ENCODE measurements at regions not wholly inside any gene's neighbourhood (a gene's known extent, or its start where the extent isn't known, plus 50 kb on each side); places are given as distances from the start of the nearest gene placed in this dataset.

DNA sequence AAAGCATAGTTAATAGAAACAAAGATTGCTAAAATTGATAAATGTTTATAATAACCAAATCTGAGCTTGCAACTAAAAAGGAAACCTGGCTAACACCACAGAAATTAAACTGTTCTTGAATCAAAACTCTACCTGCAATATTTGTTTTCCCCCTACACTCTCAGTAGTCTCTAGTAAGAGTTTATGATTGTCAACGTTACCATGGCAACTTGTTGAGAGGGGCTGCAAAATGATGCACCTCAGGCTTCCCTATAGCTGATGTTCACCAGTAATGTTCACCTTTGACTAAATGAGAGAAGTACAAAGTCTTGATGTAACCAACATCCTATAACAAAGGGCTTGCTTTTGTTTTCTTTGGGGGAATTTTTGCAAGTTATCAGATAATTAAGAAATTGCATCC is 101.1 kb upstream of the FHIT start:
- TF ChIP-seq, protein P1, sequence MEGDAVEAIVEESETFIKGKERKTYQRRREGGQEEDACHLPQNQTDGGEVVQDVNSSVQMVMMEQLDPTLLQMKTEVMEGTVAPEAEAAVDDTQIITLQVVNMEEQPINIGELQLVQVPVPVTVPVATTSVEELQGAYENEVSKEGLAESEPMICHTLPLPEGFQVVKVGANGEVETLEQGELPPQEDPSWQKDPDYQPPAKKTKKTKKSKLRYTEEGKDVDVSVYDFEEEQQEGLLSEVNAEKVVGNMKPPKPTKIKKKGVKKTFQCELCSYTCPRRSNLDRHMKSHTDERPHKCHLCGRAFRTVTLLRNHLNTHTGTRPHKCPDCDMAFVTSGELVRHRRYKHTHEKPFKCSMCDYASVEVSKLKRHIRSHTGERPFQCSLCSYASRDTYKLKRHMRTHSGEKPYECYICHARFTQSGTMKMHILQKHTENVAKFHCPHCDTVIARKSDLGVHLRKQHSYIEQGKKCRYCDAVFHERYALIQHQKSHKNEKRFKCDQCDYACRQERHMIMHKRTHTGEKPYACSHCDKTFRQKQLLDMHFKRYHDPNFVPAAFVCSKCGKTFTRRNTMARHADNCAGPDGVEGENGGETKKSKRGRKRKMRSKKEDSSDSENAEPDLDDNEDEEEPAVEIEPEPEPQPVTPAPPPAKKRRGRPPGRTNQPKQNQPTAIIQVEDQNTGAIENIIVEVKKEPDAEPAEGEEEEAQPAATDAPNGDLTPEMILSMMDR (IDR thresholded peaks at IDR 0.05; ENCODE audit: control extremely low read depth, extremely low read depth, low read depth, missing control alignments): no peak
- ChIA-PET CTCF (interaction anchor here (0.6 to 1.3 kb wide), 3 partner anchors 8 to 31 kb away, joined by 3 to 6 read pairs (median 3); no protein-coding TSS in a partner anchor), POLR2A (no interaction called here)
- DNase-seq (ENCODE audit: extremely low spot score): no peak

DNA sequence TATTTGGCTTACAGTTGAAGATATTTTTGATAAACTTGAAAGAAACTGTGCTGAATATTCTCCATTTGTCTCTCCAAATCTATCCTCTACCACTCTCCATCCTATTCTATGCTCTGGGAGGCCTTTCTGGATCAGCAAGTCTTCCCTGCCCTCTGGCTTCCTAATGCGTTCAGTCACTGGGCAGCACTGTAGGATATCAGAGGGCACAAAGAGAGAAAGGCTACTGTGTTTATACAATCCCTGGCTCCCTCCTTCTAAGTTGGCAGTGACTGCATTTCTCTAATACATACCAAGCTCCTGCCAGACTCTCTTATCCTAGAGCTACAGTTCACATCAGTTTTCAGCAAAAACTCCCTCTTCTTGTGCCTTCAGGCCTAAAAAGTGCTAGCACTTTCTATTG is 102.1 kb upstream of the FHIT start:
- TF ChIP-seq, protein P1 (IDR thresholded peaks at IDR 0.05; ENCODE audit: control extremely low read depth, extremely low read depth, low read depth, missing control alignments): no peak
- ChIA-PET CTCF (interaction anchor here (1.3 kb wide), 2 partner anchors 10 to 18 kb away, joined by 3 to 6 read pairs; no protein-coding TSS in a partner anchor), POLR2A (no interaction called here)
- no peak for DNase-seq (ENCODE audit: extremely low spot score)

DNA sequence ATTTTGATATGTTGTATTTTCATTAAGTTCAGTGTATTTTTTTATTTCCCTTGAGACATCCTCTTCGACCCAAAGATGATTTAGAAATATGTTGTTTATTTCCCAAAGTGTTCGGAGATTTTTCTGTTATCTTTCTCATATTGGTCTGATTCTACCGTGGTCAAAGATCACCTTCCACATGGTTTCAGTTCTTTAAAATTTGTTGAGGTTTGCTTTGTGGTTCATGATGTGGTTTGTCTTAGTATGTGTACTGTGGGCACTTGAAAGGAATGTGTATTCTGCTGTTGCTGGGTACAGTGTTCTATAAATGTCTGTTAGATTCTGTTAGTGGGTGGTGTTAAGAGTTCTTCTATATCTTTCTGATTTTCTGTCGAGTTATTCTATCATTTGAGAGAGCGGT is 103.4 kb upstream of the FHIT start:
- TF ChIP-seq, protein P1 (IDR thresholded peaks at IDR 0.05; ENCODE audit: control extremely low read depth, extremely low read depth, low read depth, missing control alignments): no peak
- CTCF ChIA-PET: interaction anchor here (1.3 to 1.5 kb wide), 2 partner anchors 12 to 27 kb away, joined by 3 to 4 read pairs; no protein-coding TSS in a partner anchor
- POLR2A ChIA-PET: no interaction called here
- no peak for DNase-seq (ENCODE audit: extremely low spot score)

DNA sequence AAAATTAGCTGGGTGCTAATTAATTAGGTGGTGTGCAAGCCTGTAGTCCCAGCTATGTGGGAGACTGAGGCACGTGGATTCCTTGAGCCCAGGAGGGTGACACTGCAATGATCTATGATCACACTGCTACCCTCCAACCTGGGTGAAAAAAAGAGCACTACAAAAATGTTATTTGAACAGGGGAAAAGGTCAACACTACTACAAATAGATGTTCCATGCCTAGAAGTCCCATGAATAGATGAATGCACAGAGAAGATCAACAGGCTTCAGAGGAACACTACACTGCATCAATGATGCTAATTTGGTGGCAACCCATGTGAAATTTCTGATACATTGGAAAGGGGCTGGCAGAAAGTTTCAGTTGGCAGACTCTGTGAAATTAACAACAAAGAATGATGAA is 105.4 kb upstream of the FHIT start:
- no peak for DNase-seq (ENCODE audit: extremely low spot score)
- ChIA-PET CTCF (interaction anchor here (1.0 to 4.0 kb wide), 4 partner anchors 14 to 1781 kb away, joined by 3 to 14 read pairs (median 4); no protein-coding TSS in a partner anchor), POLR2A (no interaction called here)
- TF ChIP-seq, protein P1 (IDR thresholded peaks at IDR 0.05; ENCODE audit: control extremely low read depth, extremely low read depth, low read depth, missing control alignments): no peak

DNA sequence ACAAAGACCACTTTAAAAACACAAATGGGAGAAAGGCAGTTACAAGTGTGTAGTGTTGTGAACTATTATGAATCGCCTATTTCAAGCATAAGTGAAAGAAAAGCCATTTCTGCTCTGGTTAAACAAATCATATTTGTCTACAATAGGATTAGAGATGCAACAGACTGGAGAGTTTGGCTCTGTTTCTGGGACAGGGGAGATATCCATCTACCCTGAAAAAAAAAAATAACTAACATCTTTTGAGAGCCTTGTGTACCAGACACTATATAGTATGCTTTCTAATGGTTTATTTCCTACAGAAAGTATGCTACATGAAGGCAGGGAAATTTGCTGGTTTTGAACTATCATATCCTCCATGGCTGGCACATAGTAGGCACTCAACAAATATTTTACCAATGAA is 106.7 kb upstream of the FHIT start:
- DNase-seq (ENCODE audit: extremely low spot score): no peak

DNA sequence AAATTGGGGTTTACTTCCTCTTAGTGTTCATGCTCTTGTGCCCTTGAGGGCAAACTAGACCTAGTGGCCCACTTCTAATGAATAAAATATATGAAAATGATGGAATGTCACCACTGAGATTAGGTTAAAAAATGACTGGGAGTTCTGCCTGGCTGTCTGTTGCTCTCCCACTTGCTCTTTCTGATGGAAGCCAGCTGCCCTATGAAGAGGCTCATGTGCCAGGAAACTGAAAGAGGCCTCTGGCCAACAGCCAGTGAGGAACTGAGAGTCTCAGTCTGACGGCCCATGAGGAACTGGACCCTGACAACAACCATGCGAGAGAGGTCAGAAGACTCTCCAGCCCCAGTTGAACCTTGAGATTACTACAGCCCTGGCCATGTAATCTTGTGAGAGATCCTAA is 107.1 kb upstream of the FHIT start:
- DNase-seq (ENCODE audit: extremely low spot score): peak; percentile 56
- ChIA-PET POLR2A (no interaction called here), CTCF (interaction anchor here (4.0 kb wide), 1 partner anchor 13 kb away, joined by 14 read pairs; no protein-coding TSS in a partner anchor)
- TF ChIP-seq, protein P1 (IDR thresholded peaks at IDR 0.05; ENCODE audit: control extremely low read depth, extremely low read depth, low read depth, missing control alignments): no peak

More for the DNA sequence above, 106.7 kb upstream of the FHIT start:
- TF ChIP-seq, protein P1 (IDR thresholded peaks at IDR 0.05; ENCODE audit: control extremely low read depth, extremely low read depth, low read depth, missing control alignments): no peak
- POLR2A ChIA-PET: no interaction called here
- CTCF ChIA-PET: interaction anchor here (4.0 kb wide), 1 partner anchor 13 kb away, joined by 14 read pairs; no protein-coding TSS in a partner anchor
